H1 (cell line): ENCODE measurements at regions not wholly inside any gene's neighbourhood (a gene's known extent, or its start where the extent isn't known, plus 50 kb on each side); places are given as distances from the start of the nearest gene placed in this dataset.

Experiments used
- EZH2 ChIP-seq: fragments of 200-600 bp; sonication (generic); IDR thresholded peaks from 2 replicates; pipeline ENCODE4 v1.7.1; 2012; ENCODE audit warnings: low read depth, mild to moderate bottlenecking, moderate library complexity, low read length, inconsistent platforms; ENCODE audit not compliant: severe bottlenecking
- POLR2A ChIP-seq, 2 experiments: IDR thresholded peaks; 1 replicate in 1 of 2; 2 replicates in 1 of 2; pipeline ENCODE4 v1.6.1; 2011; ENCODE audit warnings: low read depth in 2 of 2, low read length in 2 of 2, mild to moderate bottlenecking in 2 of 2; ENCODE audit errors: control extremely low read depth in 1 of 2

- TF ChIP-seq POLR2A (IDR thresholded peaks at IDR 0.05; ENCODE audit: control extremely low read depth in 1 of 2, low read depth in 2 of 2, low read length in 2 of 2), result no peak
- no peak for TF ChIP-seq EZH2
Measured at GRCh38 chr12:30263434-30263833, 432.2 kb downstream of the IPO8 start.
